ENCODE measurements at regions not wholly inside any gene's neighbourhood (a gene's known extent, or its start where the extent isn't known, plus 50 kb on each side); places are given as distances from the start of the nearest gene placed in this dataset.

DNA sequence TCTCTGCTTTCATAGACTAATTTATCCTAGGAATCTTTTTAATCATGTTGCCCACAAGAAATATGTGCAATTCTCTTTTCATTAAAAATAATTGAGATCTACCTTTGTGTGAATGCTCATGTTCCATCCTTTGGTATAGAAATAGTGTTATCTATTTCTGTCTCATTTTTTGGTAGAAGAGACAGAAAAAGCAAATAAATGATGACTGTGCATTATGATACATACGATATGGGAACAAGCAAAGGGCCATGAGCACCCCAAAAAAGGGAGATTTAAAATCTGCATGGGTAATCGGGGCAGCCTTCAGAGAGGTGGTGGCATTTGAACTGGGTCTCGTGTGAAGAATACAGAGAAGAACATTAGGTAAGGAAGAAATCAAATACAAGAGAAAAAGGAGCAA lies 1197.5 kb upstream of the AUTS2 start:
- Histone ChIP-seq H3K23me2 (ENCODE audit: low read depth, low read length) (no peaks in the 10 kb centered on the region; the same call in 1 of the 2 replicates), H2BK12ac (ENCODE audit: low read depth, low read length) (no peak overlapping the region), H4K5ac (ENCODE audit: insufficient read length, low read depth, low read length) (no peak overlapping the region), H2BK5ac (ENCODE audit: low read depth, low read length) (no peak overlapping the region), H2AK5ac (ENCODE audit: low read depth, low read length) (no peak overlapping the region), H3K9ac (replicated peaks in 1 of 4; ENCODE audit: extremely low read depth in 1 of 4, low read depth in 3 of 4, low read length in 3 of 4) (no peak overlapping the region), H2AFZ (ENCODE audit: low read length) (no peak overlapping the region), H3K9me3 (ENCODE audit: insufficient read depth in 2 of 2, low read depth in 1 of 2, low read length in 1 of 2) (no peaks in the 10 kb centered on the region), H3K14ac (ENCODE audit: insufficient read length) (no peak overlapping the region), H3K79me1 (ENCODE audit: low read depth, low read length) (no peaks in the 10 kb centered on the region), H3K36me3 (ENCODE audit: control insufficient read depth in 2 of 4, insufficient read depth in 4 of 4, low read length in 3 of 4) (no peaks in the 10 kb centered on the region), H3K4me3 (ENCODE audit: extremely low read depth in 1 of 4, insufficient read depth in 2 of 4, low read depth in 3 of 4, low read length in 4 of 4) (no peak overlapping the region), H4K20me1 (replicated peaks in 1 of 2; ENCODE audit: control insufficient read depth in 1 of 2, insufficient read depth in 2 of 2, low read length in 2 of 2) (no peaks in the 10 kb centered on the region), H3K27me3 (replicated peaks in 1 of 4; ENCODE audit: control insufficient read depth in 3 of 4, extremely low read depth in 1 of 4, insufficient read depth in 3 of 4, low read length in 3 of 4) (no peaks in the 10 kb centered on the region), H3K4me2 (ENCODE audit: insufficient read depth in 1 of 2, low read depth in 2 of 2, low read length in 2 of 2) (no peak overlapping the region), H4K8ac (ENCODE audit: extremely low read depth, insufficient read depth, low read length) (no peak overlapping the region), H2BK15ac (ENCODE audit: low read length) (no peak overlapping the region), H3K27ac (ENCODE audit: low read depth, low read length) (no peak overlapping the region), H3K23ac (ENCODE audit: insufficient read length) (no peak overlapping the region), H3K4ac (replicated peaks; ENCODE audit: insufficient read length, low read depth, low read length) (no peak overlapping the region), H3K56ac (replicated peaks; ENCODE audit: insufficient read length, low read depth, low read length) (no peak overlapping the region), H4K91ac (replicated peaks; ENCODE audit: insufficient read length, low read length) (no peak overlapping the region), H3K4me1 (replicated peaks in 1 of 4; ENCODE audit: control insufficient read depth in 3 of 4, insufficient read depth in 4 of 4, low read length in 3 of 4) (no peaks in the 10 kb centered on the region), H2BK120ac (replicated peaks; ENCODE audit: low read depth, low read length) (no peak overlapping the region), H3K79me2 (ENCODE audit: control insufficient read depth in 1 of 2, insufficient read depth in 2 of 2, low read length in 2 of 2) (no peaks in the 10 kb centered on the region), H3K18ac (ENCODE audit: extremely low read depth, low read length) (no peak overlapping the region), H2BK20ac (ENCODE audit: low read length) (no peak overlapping the region)
- ChIA-PET CTCF (ENCODE audit: partially characterized antibody) (interaction anchor here (0.6 kb wide), 1 partner anchor 496 kb away, joined by 3 read pairs; no protein-coding TSS in a partner anchor), POLR2A (ENCODE audit: partially characterized antibody) (interaction anchor here (0.6 kb wide), 1 partner anchor 14 kb away, joined by 5 read pairs; no protein-coding TSS in a partner anchor)
- 87% methylated on average over 3 of the region's 3 CpGs; no CpG with 5 or more reads in 1 of the 2 experiments for WGBS, 2 experiments (ENCODE audit: extremely low coverage in 1 of 2, insufficient coverage in 1 of 2, insufficient read length in 1 of 2, insufficient replicate concordance in 2 of 2, low coverage in 1 of 2, low lambda C conversion rate in 2 of 2, missing lambda C conversion rate in 1 of 2)
- TF ChIP-seq, protein P1, sequence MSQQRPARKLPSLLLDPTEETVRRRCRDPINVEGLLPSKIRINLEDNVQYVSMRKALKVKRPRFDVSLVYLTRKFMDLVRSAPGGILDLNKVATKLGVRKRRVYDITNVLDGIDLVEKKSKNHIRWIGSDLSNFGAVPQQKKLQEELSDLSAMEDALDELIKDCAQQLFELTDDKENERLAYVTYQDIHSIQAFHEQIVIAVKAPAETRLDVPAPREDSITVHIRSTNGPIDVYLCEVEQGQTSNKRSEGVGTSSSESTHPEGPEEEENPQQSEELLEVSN (IDR thresholded peaks at IDR 0.05), result no peak
- TF ChIP-seq MAFK (IDR thresholded peaks at IDR 0.05; ENCODE audit: low read depth, low read length), result peak; percentile 59; the same call in 1 of the 2 replicates
- FAIRE-seq (no peak), DNase-seq (ENCODE audit: low read depth in 1 of 2, low spot score in 2 of 2) (no peak)

Data from H1 (cell line).